HG03378 (cell line): ENCODE measurements at regions not wholly inside any gene's neighbourhood (a gene's known extent, or its start where the extent isn't known, plus 50 kb on each side); places are given as distances from the start of the nearest gene placed in this dataset.
"Not testable (repeated sequence)": the region's sequence is repeated elsewhere in the genome, so short reads cannot be mapped to it uniquely, and the experiment has no call there.

Experiments used
- ATAC-seq: cut with Tn5 transposase; IDR thresholded peaks from one replicate; pipeline ENCODE4 v1.9.1; 2021; ENCODE audit warnings: mild to moderate bottlenecking, moderate library complexity; ENCODE audit not compliant: unreplicated experiment

DNA sequence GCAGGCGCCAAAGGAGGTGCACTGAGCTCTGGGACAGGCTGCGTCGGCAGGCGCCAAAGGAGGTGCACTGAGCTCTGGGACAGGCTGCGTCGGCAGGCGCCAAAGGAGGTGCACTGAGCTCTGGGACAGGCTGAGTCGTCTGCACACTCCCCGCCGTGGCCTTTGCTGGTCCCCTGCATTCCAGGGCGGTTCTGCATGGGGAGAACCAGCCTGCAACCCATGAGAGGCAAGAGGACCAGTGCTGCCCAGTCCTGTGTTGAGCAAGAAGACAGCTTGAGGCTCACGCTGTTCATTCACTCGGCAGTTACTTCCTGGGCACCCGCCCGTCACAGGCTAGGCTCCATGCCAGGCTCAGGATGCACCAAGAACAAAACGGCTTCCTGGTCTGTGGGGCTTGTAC is 150.6 kb upstream of the SALL3 start:
- not testable (repeated sequence) for ATAC-seq

DNA sequence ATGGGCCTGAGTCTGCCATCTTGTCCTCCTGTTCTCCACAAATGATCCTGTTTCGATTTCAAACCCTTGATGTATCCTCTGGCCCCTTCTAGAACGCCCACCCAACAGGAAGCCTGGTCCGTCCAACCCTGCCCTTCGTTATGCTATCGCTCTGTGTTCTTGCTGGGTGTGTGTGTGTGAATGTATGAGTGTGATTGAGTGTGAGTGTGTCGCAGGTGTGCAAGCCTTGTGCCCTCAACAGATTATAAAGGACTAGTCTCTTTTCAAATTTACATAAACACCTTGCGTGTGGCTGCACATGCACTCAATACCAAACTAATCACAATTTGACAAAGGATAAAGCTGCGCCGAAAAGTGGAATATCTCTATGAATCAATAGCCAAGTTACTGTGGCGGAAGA is 149.5 kb upstream of the SALL3 start:
- no peak for ATAC-seq

DNA sequence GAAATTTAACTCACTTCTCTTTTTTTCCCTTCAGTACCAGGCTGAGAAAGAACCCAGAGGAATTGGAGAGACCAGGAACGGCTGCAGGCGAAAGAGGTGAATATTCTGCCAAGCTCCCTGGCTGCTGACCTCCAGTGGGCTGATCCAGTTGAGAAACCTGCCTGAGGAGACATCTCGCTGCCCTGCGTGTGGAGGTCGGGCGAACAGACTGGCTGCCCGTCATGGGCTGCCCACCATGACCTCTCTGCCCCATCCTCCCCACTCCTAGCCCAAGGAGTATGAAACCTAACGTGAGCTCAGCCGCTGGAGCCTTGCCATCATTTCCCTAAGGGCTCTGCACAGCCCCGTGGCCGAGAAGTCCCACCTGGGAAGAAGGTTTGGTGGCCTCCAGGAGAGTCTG is 148.8 kb upstream of the SALL3 start:
- no peak for ATAC-seq

DNA sequence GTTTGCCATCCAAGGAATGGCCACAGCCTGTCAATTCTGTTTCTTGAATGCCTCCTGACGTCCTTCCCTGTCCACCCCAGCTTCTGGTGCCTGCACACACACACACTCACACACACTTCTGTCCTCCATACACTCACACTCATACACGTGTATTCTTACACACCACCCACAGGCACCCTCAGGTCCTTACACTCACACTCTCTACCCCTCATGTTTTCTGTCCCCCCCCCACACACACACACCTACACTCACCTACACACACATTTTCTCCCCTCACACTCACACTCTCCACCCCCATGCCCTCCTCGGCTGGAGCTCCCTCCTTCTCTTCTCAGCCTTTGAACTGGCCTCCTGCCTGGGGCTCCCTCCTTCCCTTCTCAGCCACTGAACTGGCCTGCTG is 148.0 kb upstream of the SALL3 start:
- ATAC-seq, result no peak

DNA sequence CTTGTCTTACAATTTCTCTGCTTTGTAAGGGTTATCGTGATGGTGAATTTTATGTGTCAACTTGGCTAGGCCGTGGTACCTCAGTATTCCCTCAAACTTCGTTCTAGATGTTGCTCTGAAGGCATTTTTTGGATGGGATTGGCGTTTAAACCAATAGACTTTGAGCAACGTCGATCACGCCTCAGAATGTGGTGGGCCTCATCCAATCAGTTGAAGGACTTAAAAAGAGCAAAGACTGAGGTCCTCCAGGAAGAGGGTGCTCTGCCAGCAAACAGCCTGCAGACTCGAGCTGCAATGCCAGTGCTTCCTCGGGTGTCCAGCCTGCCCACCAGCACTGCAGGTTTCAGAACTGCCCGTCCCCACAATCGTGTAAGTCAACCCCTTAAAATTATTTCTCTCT is 145.8 kb upstream of the SALL3 start:
- ATAC-seq, result no peak

DNA sequence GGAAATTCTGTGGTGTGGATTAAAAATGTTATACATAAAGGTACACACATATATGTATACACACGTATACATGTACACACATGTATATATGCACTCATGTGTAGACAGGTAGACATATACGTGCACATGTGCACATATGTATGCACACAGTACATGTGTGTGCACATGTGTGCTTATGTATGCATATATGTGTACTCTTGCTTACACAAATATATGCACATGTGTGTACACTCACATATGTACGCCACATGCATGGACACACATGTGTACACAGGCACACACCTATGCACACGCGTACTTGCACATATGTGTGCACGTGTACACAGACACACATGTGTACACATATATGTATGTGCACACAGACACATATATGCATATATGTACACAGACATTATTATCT is 142.8 kb upstream of the SALL3 start:
- ATAC-seq, result no peak

DNA sequence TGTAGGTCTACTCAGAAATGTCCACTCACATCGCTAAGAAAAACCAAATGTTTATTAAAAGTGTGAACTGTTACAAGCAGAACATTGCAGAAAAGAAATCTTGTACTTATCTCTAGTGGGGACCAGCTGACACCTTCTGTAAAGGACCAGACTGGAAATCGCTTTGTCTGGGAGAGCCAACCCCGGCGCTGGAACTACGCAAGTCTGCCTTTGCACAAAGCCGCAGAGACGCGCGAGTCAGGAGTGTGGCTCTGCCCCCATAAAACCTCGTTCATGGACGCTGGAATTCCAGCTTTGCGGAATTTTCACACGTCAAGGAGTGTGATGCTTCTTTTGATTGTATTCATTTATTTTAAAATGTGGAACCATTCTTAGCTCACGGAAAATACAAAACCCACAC is 141.9 kb upstream of the SALL3 start:
- no peak for ATAC-seq

DNA sequence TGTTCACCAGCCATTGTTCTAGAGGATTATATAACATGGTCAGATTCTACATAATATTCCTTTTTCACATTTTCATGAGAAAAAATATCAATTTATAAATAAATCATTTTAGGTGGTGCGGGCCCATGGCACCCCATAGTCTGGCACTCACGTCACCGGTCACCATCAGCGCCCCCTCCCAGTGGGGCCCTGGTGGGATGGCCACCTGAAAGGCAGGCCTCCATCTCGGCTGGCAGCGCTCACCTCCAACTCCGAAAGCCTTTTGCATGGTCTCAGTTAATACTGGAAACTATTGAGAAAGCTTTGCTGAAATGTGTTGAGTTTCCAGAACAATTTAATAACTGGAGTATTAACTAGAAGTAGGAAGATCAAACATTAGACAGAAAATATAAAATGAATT is 141.4 kb upstream of the SALL3 start:
- ATAC-seq, result no peak

DNA sequence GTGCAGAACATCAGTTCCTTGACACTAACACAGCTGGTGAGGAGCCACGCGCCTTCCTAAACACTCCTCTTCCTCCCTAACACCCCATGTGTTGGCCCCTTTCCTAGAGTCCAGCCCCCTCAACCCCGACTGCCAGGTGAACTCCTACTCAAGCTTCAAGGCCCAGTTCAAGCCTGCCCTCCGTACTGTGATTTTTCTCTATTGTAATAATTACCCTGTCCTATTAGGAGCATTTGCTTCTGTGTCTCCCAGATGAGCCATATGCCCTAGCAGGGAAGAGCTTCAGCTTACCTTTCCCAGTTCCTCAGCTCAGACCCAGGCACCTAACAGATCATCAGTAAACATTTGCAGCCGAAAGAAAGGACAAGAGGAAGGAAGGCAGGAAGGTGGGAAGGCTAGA is 130.6 kb upstream of the SALL3 start:
- no peak for ATAC-seq

DNA sequence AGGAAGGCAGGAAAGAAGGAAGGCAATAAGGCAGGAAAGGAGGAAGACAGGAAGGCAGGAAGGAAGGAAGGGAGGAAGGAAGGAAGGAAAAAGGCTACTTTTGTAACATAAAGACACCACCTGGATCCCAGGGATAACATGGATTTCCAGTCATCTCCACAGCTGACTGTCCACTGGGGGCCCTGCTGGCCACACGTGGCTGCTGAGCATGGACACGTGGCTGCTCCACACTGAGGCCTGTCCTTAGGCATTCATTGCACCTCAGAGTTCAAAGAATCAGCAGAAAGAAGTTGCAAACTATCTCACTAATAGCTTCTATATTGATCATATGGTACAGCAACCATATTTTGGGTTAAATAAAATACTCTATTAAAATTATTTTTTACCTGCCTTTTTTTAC is 130.2 kb upstream of the SALL3 start:
- no peak for ATAC-seq

DNA sequence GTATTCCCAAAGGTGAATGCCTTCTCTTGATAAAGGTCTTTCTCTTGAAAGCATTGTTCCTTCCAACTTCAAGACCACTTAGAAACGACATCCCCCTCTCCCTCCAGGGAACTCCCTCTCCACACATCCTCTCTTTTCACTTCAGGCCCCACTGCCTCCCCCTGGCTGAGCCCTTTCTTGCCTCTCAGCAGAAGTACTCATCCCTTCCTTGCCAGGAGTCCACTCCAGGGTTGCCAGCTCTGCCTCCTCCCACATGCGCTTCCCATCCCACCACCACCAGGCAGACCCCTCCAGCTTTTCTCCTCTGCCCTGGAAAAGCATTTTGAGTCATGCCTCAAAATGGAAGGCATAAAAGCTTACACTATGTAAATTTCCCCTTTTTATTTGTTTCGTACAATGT is 126.3 kb upstream of the SALL3 start:
- ATAC-seq, result no peak

DNA sequence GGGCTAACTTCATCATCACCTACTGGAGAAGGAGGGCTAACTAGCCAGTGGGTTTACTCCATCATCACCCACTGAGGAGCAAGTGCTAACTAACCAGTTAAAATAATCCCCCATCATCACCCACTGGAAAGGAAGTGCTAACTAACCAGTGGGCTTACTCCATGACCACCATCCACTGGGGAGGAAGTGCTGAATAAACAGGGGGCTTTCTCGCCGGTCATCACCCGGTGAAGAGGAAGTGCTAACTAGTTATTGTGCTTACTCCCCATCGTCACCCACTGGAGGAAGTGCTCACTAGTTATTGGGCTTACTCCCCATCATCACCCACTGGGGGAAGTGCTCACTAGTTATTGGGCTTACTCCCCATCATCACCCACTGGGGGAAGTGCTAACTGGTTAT is 124.4 kb upstream of the SALL3 start:
- ATAC-seq, result no peak

DNA sequence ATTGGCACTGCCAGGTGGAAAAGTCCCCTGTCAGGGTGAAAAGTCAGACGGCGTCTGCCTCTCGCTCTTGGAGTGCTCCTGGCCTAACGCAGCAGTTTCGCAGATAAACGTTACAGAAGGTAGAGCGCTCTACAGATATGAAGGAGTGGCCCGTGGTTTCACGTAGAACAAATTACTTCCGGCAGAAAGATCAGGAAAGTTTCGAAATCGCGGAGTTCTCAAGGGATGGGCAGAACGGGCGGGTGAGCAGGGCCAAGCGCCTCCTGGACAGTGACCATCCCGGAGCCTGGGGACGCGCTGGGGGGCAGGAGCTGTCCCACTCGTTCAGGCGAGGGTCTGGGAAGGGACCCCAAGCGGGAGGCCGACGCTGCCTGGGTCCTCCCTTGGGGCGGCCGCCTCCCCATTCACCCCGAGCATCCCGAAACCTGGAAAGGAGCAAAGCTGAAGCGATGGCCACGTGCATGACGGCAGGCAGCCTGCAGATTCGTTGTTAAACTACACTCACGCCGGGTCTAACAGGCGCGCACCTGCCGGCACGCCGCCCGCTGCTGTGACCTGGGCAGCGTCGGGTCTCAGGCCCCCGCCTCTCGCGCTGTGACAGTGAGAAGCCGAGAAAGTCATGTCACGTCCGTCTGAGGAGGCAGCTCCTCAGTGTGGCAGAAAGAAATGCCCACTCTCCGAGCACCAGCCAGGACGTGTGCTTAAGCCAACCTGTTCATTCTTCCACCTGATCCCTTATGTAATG is 122.9 kb upstream of the SALL3 start:
- ATAC-seq, result no peak

DNA sequence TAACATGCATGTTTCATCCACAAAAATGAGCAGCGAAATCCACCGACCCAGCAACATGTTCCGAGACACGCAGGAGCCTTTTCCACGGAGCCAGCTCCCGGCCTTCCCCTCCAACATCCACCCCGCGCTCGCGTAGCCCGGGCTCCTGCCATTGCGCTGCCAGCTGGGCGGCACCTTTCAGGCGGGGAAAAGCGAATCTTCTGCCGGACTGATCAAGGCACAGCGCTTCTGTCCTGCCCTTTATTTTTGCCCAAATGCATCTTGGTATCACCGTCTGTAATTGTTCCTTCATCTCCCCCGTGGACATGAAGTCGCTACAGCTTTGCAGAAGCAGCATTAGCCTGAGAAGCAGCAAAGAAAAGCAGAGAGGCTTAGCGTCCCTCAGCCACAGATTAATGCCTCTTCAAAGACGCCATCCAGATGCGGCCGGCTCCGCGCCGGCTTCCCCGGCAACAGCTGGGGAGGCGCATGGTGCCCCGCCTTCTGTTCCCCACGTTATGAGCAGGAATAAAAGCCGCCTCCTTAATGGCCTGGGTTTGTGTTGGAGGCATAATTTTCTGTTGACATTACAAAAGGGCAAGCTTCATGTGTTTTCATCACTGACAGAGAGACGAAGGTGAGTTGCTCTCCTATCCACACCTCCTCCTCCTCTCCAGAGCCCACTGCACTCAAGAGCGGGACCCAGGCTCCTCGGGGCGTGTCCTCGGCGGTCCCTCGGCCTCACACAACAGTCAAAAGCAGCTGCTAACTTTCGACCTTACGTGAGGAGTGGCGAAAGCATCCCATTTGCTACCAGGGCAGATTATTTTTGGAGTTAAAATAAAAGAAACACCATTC is 122.1 kb upstream of the SALL3 start:
- no peak for ATAC-seq

DNA sequence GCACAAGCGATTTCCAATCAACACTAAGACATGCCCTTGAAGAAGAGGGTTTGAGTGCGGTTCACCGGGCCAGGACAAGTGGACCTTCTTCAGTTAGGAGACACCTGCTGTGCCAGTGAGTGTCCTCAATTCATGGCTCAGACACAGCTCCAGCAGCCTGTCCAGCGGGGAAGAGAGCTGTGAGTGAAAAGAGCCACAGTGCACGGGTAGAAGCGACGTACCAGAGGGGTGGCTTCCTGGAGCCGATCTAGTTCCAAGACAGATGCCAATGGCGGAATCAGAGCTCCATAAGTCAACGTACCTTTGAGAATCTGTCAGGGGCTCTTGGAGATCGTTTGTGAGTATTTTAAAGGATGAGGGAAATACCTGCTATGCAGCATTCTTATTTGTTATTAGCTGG is 119.9 kb upstream of the SALL3 start:
- ATAC-seq, result no peak

DNA sequence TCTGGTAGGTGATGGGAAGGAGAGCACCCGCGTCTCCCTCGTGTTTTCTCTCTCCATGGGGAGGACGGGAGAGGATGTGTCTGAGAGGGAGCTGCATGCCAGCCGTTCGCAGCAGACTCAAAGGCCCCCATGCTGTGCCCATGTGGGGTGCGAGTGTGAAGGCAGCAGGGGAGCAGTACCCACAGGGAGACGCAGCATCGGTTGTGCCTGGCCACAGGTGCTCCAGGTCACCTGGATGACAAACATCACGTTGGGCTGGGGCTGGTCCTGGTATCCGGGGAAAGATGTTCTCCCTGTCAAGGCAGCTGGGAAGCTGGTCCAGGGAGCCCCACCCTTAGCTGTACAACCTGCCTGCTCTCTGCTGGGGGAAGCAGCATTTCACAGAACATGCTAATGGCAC is 119.5 kb upstream of the SALL3 start:
- ATAC-seq, result no peak

DNA sequence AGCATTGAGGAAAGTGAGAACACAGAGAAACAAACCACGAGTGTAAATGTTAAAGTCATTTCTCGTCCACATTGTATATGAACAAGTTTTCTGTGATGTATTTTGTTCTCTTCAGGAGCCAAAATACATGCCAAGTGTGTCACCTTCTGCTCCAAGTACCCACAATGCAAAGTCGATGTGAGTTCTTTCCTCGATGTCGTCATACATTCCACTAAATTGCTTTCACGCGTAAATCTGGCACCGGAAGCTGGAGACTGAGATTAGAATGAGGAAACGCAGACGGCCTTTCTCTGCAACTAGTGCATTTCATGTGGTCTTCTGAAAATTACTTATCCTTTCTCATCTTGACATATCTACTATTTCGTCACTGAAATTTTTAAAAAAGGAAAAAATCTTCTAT is 118.5 kb upstream of the SALL3 start:
- ATAC-seq, result no peak

DNA sequence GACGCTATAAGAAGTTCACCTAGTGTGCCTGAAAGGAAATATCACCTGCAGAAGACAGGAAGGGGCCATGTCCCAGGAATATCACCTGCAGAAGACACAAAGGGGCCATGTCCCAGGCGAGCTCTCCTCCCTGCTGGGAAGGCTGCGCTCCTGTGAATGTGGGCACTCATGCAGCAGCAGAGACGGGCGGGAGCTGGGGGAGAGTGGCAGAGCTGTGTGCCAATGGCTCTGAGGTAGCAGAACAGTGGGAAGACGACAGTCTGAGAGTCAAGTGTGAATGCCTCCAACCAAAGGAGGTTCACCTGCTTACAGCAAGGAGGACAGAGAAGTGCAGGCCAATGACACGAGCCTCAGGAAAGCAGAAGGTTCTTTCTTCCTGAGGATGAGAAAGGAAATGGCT is 117.9 kb upstream of the SALL3 start:
- ATAC-seq, result no peak

DNA sequence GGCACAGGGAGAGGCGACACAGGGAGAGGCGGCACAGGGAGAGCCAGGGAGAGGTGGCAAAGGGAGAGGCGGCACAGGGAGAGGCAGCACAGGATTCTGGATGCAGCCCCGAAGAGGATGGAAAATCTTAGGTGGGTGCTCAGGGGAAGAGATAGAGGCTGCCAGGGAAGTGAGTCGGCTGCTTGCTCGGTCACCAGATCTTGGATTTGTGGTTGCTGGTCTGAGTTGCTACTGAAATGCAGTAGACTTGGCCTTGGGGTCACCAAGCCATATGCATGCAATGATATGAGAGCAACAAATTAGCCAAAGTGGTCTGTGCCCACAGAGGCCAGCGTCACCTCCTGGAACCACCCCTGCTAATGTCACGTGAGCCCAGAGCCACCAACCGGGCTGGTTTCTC is 117.2 kb upstream of the SALL3 start:
- no peak for ATAC-seq

DNA sequence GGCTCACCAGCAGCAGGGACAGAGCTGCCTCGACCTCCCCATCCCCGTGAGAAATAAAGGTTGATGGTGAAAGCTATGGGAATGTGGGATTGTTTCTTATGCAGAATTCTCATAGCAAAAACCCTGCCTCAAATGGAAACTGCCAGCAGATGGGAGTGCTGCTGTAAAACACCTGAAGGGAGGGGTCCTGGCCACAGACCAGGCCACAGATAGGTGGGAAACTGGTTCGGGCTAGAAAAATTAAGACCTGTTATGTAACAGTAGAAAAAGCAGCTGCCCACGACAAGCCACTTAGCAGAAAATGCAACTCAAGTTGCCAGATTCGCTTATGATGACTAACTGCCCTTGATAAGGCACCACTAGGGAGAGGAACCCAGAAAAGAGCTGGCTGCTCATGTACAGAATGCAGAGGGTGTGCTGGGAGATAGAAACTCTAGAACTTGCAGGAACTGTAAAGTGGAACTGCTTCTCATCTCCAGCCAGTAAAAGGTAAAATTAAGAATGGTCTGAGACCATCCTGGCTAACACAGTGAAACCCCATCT is 114.5 kb upstream of the SALL3 start:
- no peak for ATAC-seq

DNA sequence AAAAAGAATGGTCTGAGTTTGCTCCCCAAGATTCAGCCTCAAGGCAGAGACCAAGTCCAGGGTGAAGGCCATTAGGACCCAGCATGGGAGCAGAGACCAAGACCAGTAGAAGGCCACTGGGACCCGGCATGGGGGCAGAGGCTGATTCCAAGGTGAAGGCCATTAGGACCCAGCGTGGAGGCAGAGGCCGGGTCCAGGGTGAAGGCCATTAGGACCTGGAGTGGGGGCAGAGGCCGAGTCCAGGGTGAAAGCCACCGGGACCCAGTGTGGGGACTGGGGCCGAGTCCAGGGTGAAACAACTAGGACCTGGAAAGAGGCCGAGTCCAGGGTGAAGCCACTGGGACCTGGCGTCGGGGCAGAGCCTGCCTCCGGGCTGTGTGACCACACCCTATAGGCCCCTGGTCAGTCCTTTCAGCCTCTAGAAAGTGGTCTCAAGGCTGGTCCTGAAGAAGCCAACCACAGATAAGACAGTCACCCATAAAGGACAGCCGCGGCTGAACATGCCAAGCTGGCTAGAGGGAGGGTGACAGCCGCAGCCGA is 113.8 kb upstream of the SALL3 start:
- no peak for ATAC-seq

DNA sequence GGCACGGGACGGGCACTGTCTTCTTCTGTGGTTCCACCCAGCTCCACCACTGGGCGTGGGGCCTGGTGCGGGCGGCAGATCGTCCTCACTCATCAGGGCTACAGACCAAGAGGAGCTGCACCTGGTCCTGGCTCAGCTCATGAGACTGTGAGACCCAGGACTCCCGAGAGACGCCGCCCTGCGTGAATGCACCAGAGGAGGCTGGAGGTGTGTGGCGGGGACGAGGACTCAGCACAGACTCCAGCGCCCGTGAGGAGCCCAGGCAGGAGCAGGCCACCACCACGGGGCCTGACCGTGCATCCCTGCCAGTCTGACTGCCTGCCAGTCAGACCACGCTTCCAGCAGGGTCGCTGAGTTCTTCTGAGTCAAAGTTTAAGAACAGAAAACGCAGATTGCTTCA is 112.5 kb upstream of the SALL3 start:
- no peak for ATAC-seq
